H1 (cell line): ENCODE measurements at regions not wholly inside any gene's neighbourhood (a gene's known extent, or its start where the extent isn't known, plus 50 kb on each side); places are given as distances from the start of the nearest gene placed in this dataset.

Experiments used
- BCL11A ChIP-seq, 2 experiments: IDR thresholded peaks; one replicate each; pipeline ENCODE4 v1.6.1; 2011; ENCODE audit warnings: low read depth in 2 of 2, low read length in 2 of 2, mild to moderate bottlenecking in 2 of 2
- CTCF ChIP-seq, 3 experiments: IDR thresholded peaks; 1 replicate in 2 of 3; 2 replicates in 1 of 3; pipeline versions ENCODE4 v1.5.1 to v1.6.1; 2011; ENCODE audit warnings: low read length in 3 of 3, mild to moderate bottlenecking in 3 of 3, inconsistent platforms in 2 of 3, low read depth in 1 of 3, moderate library complexity in 1 of 3; ENCODE audit not compliant: insufficient read depth in 1 of 3; ENCODE audit errors: control extremely low read depth in 1 of 3
- HDAC2 ChIP-seq, 2 experiments: fragments of 300-600 bp in 1 of 2; sonication (generic) in 1 of 2; IDR thresholded peaks; 2 replicates each; pipeline ENCODE4 v1.6.1; 2011 to 2012; ENCODE audit warnings: low read depth in 2 of 2, low read length in 2 of 2, mild to moderate bottlenecking in 2 of 2, moderate library complexity in 2 of 2, borderline replicate concordance in 1 of 2, inconsistent platforms in 1 of 2
- NRF1 ChIP-seq: IDR thresholded peaks from 2 replicates; pipeline ENCODE4 v1.6.1; 2011; ENCODE audit warnings: mild to moderate bottlenecking, low read depth, low read length, improper control_type of control experiment
- SP1 ChIP-seq: IDR thresholded peaks from 2 replicates; pipeline ENCODE4 v1.6.1; 2011; ENCODE audit warnings: low read depth, low read length
- SP2 ChIP-seq: IDR thresholded peaks from 2 replicates; pipeline ENCODE4 v1.6.1; 2012; ENCODE audit warnings: mild to moderate bottlenecking, low read length, inconsistent platforms
- TAF7 ChIP-seq: optimal IDR thresholded peaks from 2 replicates; pipeline ENCODE3; 2011; ENCODE audit warnings: low read depth, mild to moderate bottlenecking, inconsistent platforms, low read length, moderate library complexity, borderline replicate concordance
- TF ChIP-seq, protein P1 (sequence below): IDR thresholded peaks from 2 replicates; pipeline ENCODE4 v1.6.1; 2012; ENCODE audit warnings: inconsistent platforms

DNA sequence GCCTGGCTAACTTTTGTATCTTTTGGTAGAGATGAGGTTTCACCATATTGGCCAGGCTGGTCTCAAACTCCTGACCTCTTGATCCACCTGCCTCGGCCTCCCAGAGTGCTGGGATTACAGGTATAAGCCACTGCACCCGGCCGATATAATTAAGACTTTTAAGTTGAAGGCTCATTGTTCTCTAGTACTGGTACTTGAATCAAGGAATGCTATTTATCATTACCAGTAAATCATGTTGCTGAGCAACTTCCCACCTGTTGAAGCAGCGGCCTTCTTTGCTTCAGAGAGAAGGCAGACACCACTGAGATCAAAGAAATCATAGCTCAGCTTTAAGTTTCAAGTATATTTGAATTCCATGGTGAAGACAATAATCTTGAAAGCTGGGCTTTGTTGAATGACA, 58.8 kb upstream of the TMEM163 start (continued):
- TF ChIP-seq HDAC2 (IDR thresholded peaks at IDR 0.05; ENCODE audit: borderline replicate concordance in 1 of 2, low read depth in 2 of 2, low read length in 2 of 2) (no peak), SP1 (no peak), NRF1 (no peak), BCL11A (IDR thresholded peaks at IDR 0.05; ENCODE audit: low read depth in 2 of 2, low read length in 2 of 2) (no peak), TAF7 (no peak), CTCF (IDR thresholded peaks at IDR 0.05; ENCODE audit: control extremely low read depth in 1 of 3, insufficient read depth in 1 of 3, low read depth in 1 of 3, low read length in 3 of 3) (no peak), SP2 (no peak)
- TF ChIP-seq, protein P1, sequence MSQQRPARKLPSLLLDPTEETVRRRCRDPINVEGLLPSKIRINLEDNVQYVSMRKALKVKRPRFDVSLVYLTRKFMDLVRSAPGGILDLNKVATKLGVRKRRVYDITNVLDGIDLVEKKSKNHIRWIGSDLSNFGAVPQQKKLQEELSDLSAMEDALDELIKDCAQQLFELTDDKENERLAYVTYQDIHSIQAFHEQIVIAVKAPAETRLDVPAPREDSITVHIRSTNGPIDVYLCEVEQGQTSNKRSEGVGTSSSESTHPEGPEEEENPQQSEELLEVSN = no peak
